ENCODE measurements at regions not wholly inside any gene's neighbourhood (a gene's known extent, or its start where the extent isn't known, plus 50 kb on each side); places are given as distances from the start of the nearest gene placed in this dataset.
"Not testable (repeated sequence)": the region's sequence is repeated elsewhere in the genome, so short reads cannot be mapped to it uniquely, and the experiment has no call there.

DNA sequence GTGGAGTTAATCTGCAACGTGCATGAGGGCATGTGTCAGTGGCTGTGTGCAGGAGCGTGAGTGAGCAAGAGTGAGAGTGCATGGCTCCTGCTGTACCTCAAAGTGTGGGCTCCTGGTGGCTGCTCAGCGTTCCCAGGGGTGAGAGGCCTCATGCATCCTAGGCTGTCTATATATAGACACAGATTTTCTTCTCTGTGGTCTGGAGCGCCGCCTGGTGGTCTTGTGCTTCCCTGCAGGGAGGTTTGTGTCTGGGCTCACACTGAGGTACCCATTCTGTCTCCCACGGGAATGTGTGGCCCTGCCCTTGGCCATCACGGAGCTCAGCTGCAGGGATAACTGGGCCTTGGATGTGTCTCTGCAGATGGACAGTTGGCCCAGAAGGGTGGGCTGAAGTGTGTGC, 520.2 kb downstream of the GOLGA6L6 start:
- not testable (repeated sequence) for H3K9me3 ChIP-seq (ENCODE audit: insufficient read depth, low read depth, low read length); H3K4me3 ChIP-seq (ENCODE audit: insufficient read depth, low read depth, low read length); H3K9me3 Mint-ChIP-seq (ENCODE audit: unreplicated experiment); H4K20me1 ChIP-seq (ENCODE audit: insufficient read depth, low read length); H3K36me3 Mint-ChIP-seq (ENCODE audit: low read depth, unreplicated experiment); H3K4me1 ChIP-seq (ENCODE audit: insufficient read depth, low read length); H3K27ac Mint-ChIP-seq (ENCODE audit: unreplicated experiment); FAIRE-seq; H3K36me3 ChIP-seq (ENCODE audit: insufficient read depth, low read length); H3K27me3 ChIP-seq (ENCODE audit: insufficient read depth, low read length); H3K4me3 Mint-ChIP-seq (ENCODE audit: unreplicated experiment); H3K4me1 Mint-ChIP-seq (ENCODE audit: low read depth, unreplicated experiment); H3K27ac ChIP-seq (ENCODE audit: low read depth, low read length); DNase-seq (ENCODE audit: low read depth); H2AFZ ChIP-seq (ENCODE audit: low read depth, low read length); H3K9ac ChIP-seq (ENCODE audit: low read length); H3K27me3 Mint-ChIP-seq (ENCODE audit: low read depth, unreplicated experiment); H3K79me2 ChIP-seq (ENCODE audit: insufficient read depth, low read length); H3K4me2 ChIP-seq (ENCODE audit: low read length)

DNA sequence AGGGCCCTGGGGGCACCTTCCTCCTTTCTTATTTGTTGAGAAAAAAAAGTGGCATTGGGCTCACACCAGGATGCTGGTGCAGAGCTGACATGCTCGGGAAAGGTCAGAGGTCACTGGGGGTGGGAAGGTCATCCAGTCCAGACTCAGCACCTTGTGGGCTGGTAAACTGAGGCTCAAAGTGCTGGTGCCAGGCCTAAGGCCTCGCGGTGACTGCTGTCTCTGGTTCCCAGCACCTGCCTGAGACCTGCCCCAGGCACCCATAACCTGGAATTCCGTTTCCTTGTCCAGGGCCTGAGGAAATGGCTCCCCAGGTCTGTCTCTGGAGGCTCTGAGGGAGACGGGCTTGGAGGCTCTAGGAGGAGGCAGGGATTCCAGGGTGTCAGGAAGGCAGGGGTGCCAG, 521.0 kb downstream of the GOLGA6L6 start:
- not testable (repeated sequence) for H3K27me3 Mint-ChIP-seq (ENCODE audit: low read depth, unreplicated experiment); DNase-seq (ENCODE audit: low read depth); H3K36me3 ChIP-seq (ENCODE audit: insufficient read depth, low read length); FAIRE-seq; H3K36me3 Mint-ChIP-seq (ENCODE audit: low read depth, unreplicated experiment); H4K20me1 ChIP-seq (ENCODE audit: insufficient read depth, low read length); H3K27ac ChIP-seq (ENCODE audit: low read depth, low read length); H3K9me3 ChIP-seq (ENCODE audit: insufficient read depth, low read depth, low read length); H3K4me2 ChIP-seq (ENCODE audit: low read length); H2AFZ ChIP-seq (ENCODE audit: low read depth, low read length); H3K4me3 ChIP-seq (ENCODE audit: insufficient read depth, low read depth, low read length); H3K4me1 ChIP-seq (ENCODE audit: insufficient read depth, low read length); H3K9me3 Mint-ChIP-seq (ENCODE audit: unreplicated experiment); H3K4me1 Mint-ChIP-seq (ENCODE audit: low read depth, unreplicated experiment); H3K27ac Mint-ChIP-seq (ENCODE audit: unreplicated experiment); H3K9ac ChIP-seq (ENCODE audit: low read length); H3K79me2 ChIP-seq (ENCODE audit: insufficient read depth, low read length); H3K4me3 Mint-ChIP-seq (ENCODE audit: unreplicated experiment); H3K27me3 ChIP-seq (ENCODE audit: insufficient read depth, low read length)

DNA sequence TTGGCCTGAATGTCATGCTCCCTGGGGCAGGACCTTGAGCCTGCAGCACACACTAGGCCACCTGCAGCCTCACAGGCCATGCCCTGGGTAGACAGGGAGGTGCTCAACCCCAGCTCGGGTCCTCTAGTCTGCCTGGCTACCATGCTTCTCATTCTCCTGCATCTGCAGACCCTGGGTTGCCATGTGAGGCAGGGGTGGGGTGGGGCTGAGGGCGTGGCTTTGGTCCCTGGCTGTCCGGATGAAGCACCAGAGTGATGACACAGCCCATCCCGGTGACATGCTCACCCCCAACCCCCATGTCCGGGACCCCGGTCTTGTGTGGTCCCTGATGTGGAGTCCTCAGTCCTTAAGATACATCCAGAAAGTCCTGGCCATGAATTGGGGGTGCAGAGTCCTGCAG, 521.8 kb downstream of the GOLGA6L6 start:
- not testable (repeated sequence) for H3K4me1 Mint-ChIP-seq (ENCODE audit: low read depth, unreplicated experiment); H3K4me2 ChIP-seq (ENCODE audit: low read length); H3K4me3 Mint-ChIP-seq (ENCODE audit: unreplicated experiment); H2AFZ ChIP-seq (ENCODE audit: low read depth, low read length); DNase-seq (ENCODE audit: low read depth); H3K36me3 Mint-ChIP-seq (ENCODE audit: low read depth, unreplicated experiment); H3K9ac ChIP-seq (ENCODE audit: low read length); H3K79me2 ChIP-seq (ENCODE audit: insufficient read depth, low read length); H3K9me3 ChIP-seq (ENCODE audit: insufficient read depth, low read depth, low read length); H3K36me3 ChIP-seq (ENCODE audit: insufficient read depth, low read length); H4K20me1 ChIP-seq (ENCODE audit: insufficient read depth, low read length); H3K4me3 ChIP-seq (ENCODE audit: insufficient read depth, low read depth, low read length); H3K27me3 ChIP-seq (ENCODE audit: insufficient read depth, low read length); H3K27ac Mint-ChIP-seq (ENCODE audit: unreplicated experiment); H3K9me3 Mint-ChIP-seq (ENCODE audit: unreplicated experiment); H3K4me1 ChIP-seq (ENCODE audit: insufficient read depth, low read length); H3K27me3 Mint-ChIP-seq (ENCODE audit: low read depth, unreplicated experiment); H3K27ac ChIP-seq (ENCODE audit: low read depth, low read length); FAIRE-seq

DNA sequence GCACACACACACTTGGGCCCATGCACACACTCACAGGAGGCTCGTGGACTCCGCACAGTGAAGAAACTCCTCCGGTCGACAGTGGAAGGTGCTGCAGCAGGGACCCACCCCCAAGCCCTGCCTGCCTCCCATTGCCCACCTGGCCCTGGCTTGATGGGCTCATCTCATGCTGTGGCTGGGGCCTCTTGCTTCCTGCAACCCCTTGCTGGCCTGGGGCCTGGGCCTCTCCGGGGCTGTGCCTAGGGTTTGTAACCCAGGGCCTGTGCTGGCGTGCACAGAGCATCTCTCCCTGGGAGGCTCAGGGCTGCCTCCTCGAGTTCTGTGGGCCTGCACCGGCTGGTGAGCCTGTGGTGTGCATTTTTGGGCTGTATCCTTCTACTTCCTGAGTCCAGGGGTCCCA, 524.0 kb downstream of the GOLGA6L6 start:
- H3K79me2 ChIP-seq (ENCODE audit: insufficient read depth, low read length); H2AFZ ChIP-seq (ENCODE audit: low read depth, low read length); H3K9ac ChIP-seq (ENCODE audit: low read length); H3K4me3 ChIP-seq (ENCODE audit: insufficient read depth, low read depth, low read length); DNase-seq (ENCODE audit: low read depth); H3K27me3 ChIP-seq (ENCODE audit: insufficient read depth, low read length); H3K9me3 ChIP-seq (ENCODE audit: insufficient read depth, low read depth, low read length); H3K4me1 ChIP-seq (ENCODE audit: insufficient read depth, low read length); H3K4me3 Mint-ChIP-seq (ENCODE audit: unreplicated experiment); H3K27ac Mint-ChIP-seq (ENCODE audit: unreplicated experiment); H3K36me3 ChIP-seq (ENCODE audit: insufficient read depth, low read length); H3K27me3 Mint-ChIP-seq (ENCODE audit: low read depth, unreplicated experiment); H3K4me1 Mint-ChIP-seq (ENCODE audit: low read depth, unreplicated experiment); H3K4me2 ChIP-seq (ENCODE audit: low read length); H3K9me3 Mint-ChIP-seq (ENCODE audit: unreplicated experiment); FAIRE-seq; H3K36me3 Mint-ChIP-seq (ENCODE audit: low read depth, unreplicated experiment); H4K20me1 ChIP-seq (ENCODE audit: insufficient read depth, low read length); H3K27ac ChIP-seq (ENCODE audit: low read depth, low read length): not testable (repeated sequence)

DNA sequence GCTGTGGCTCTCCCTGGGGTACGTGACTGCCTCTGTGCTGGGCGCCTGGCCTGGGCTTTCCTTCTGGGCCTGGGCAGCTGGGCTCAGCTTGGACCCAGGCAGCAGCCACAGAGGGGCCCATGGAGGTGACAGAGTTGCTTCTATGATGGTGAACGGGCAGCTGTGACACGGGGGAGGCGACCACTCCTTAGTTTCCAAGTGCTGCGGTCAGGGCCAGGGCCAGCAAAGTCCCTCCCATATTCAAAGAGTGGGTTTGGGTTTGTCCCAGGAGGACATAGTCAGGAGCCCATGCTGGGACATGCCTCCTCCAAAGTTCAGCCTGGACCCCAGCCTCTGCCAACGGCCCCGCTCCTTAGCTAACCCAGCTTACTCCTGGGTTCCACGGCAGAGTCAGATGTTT, 524.7 kb downstream of the GOLGA6L6 start:
- not testable (repeated sequence) for H3K9me3 Mint-ChIP-seq (ENCODE audit: unreplicated experiment); H3K4me3 Mint-ChIP-seq (ENCODE audit: unreplicated experiment); H3K79me2 ChIP-seq (ENCODE audit: insufficient read depth, low read length); H3K4me2 ChIP-seq (ENCODE audit: low read length); H3K4me3 ChIP-seq (ENCODE audit: insufficient read depth, low read depth, low read length); H3K36me3 Mint-ChIP-seq (ENCODE audit: low read depth, unreplicated experiment); H3K27ac Mint-ChIP-seq (ENCODE audit: unreplicated experiment); H3K27me3 Mint-ChIP-seq (ENCODE audit: low read depth, unreplicated experiment); H3K27me3 ChIP-seq (ENCODE audit: insufficient read depth, low read length); H3K4me1 Mint-ChIP-seq (ENCODE audit: low read depth, unreplicated experiment); H2AFZ ChIP-seq (ENCODE audit: low read depth, low read length); H3K9me3 ChIP-seq (ENCODE audit: insufficient read depth, low read depth, low read length); H3K36me3 ChIP-seq (ENCODE audit: insufficient read depth, low read length); DNase-seq (ENCODE audit: low read depth); H3K9ac ChIP-seq (ENCODE audit: low read length); H3K4me1 ChIP-seq (ENCODE audit: insufficient read depth, low read length); H3K27ac ChIP-seq (ENCODE audit: low read depth, low read length); FAIRE-seq; H4K20me1 ChIP-seq (ENCODE audit: insufficient read depth, low read length)

DNA sequence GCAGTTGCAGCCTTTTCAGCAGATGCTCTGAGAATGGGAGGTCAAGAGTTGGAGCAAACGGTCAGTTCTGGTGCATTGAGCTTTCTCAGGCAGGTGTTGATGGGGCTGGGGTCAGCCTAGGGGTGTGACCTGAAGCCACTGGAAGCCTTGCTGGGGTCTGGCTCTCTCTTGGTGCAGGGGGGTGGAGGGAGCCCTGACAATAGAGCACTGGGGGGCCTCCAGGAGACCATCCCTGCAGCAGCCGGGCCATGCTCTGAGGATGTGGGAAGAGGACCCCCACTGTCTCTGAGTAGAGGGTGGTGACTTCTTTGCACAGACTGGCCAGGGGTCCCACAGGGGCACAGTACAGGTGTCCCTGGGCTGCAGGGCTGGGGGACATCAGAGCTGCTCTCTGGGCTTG, 528.8 kb downstream of the GOLGA6L6 start:
- H3K4me1 ChIP-seq (ENCODE audit: insufficient read depth, low read length); H3K9me3 ChIP-seq (ENCODE audit: insufficient read depth, low read depth, low read length); H4K20me1 ChIP-seq (ENCODE audit: insufficient read depth, low read length); H3K4me3 ChIP-seq (ENCODE audit: insufficient read depth, low read depth, low read length); H3K36me3 Mint-ChIP-seq (ENCODE audit: low read depth, unreplicated experiment); H3K4me2 ChIP-seq (ENCODE audit: low read length); FAIRE-seq; H3K4me3 Mint-ChIP-seq (ENCODE audit: unreplicated experiment); H3K9me3 Mint-ChIP-seq (ENCODE audit: unreplicated experiment); H3K27ac Mint-ChIP-seq (ENCODE audit: unreplicated experiment); H2AFZ ChIP-seq (ENCODE audit: low read depth, low read length); H3K27me3 ChIP-seq (ENCODE audit: insufficient read depth, low read length); H3K27me3 Mint-ChIP-seq (ENCODE audit: low read depth, unreplicated experiment); H3K79me2 ChIP-seq (ENCODE audit: insufficient read depth, low read length); H3K4me1 Mint-ChIP-seq (ENCODE audit: low read depth, unreplicated experiment); DNase-seq (ENCODE audit: low read depth); H3K27ac ChIP-seq (ENCODE audit: low read depth, low read length); H3K36me3 ChIP-seq (ENCODE audit: insufficient read depth, low read length); H3K9ac ChIP-seq (ENCODE audit: low read length): not testable (repeated sequence)
